Thyroid gland (tissue), 4 donors: ENCODE measurements at regions not wholly inside any gene's neighbourhood (a gene's known extent, or its start where the extent isn't known, plus 50 kb on each side); places are given as distances from the start of the nearest gene placed in this dataset.

Source experiments
- CTCF ChIP-seq, 6 experiments: fragments of 200-600 bp in 3 of 6; fragments of 450-650 bp in 3 of 6; sonication (generic) in 3 of 6; IDR thresholded peaks; one replicate each; pipeline ENCODE4 v1.5.1; 2016 to 2019; ENCODE audit warnings: antibody characterized with exemption in 6 of 6, mild to moderate bottlenecking in 2 of 6, inconsistent platforms in 1 of 6, moderate library complexity in 1 of 6
- POLR2A ChIP-seq, 2 donors: fragments of 450-650 bp; IDR thresholded peaks; one replicate each; pipeline ENCODE4 v1.6.1; 2017; ENCODE audit warnings: antibody characterized with exemption in 2 of 2, mild to moderate bottlenecking in 2 of 2, moderate library complexity in 1 of 2

- TF ChIP-seq CTCF (IDR thresholded peaks at IDR 0.05) (no peak), POLR2A (IDR thresholded peaks at IDR 0.05) (no peak)
These were observed 95.1 kb upstream of the COPS8 start for GRCh38 chr2:236990552-236990951.
